ENCODE measurements at regions not wholly inside any gene's neighbourhood (a gene's known extent, or its start where the extent isn't known, plus 50 kb on each side); places are given as distances from the start of the nearest gene placed in this dataset.

- TF ChIP-seq, protein P1, sequence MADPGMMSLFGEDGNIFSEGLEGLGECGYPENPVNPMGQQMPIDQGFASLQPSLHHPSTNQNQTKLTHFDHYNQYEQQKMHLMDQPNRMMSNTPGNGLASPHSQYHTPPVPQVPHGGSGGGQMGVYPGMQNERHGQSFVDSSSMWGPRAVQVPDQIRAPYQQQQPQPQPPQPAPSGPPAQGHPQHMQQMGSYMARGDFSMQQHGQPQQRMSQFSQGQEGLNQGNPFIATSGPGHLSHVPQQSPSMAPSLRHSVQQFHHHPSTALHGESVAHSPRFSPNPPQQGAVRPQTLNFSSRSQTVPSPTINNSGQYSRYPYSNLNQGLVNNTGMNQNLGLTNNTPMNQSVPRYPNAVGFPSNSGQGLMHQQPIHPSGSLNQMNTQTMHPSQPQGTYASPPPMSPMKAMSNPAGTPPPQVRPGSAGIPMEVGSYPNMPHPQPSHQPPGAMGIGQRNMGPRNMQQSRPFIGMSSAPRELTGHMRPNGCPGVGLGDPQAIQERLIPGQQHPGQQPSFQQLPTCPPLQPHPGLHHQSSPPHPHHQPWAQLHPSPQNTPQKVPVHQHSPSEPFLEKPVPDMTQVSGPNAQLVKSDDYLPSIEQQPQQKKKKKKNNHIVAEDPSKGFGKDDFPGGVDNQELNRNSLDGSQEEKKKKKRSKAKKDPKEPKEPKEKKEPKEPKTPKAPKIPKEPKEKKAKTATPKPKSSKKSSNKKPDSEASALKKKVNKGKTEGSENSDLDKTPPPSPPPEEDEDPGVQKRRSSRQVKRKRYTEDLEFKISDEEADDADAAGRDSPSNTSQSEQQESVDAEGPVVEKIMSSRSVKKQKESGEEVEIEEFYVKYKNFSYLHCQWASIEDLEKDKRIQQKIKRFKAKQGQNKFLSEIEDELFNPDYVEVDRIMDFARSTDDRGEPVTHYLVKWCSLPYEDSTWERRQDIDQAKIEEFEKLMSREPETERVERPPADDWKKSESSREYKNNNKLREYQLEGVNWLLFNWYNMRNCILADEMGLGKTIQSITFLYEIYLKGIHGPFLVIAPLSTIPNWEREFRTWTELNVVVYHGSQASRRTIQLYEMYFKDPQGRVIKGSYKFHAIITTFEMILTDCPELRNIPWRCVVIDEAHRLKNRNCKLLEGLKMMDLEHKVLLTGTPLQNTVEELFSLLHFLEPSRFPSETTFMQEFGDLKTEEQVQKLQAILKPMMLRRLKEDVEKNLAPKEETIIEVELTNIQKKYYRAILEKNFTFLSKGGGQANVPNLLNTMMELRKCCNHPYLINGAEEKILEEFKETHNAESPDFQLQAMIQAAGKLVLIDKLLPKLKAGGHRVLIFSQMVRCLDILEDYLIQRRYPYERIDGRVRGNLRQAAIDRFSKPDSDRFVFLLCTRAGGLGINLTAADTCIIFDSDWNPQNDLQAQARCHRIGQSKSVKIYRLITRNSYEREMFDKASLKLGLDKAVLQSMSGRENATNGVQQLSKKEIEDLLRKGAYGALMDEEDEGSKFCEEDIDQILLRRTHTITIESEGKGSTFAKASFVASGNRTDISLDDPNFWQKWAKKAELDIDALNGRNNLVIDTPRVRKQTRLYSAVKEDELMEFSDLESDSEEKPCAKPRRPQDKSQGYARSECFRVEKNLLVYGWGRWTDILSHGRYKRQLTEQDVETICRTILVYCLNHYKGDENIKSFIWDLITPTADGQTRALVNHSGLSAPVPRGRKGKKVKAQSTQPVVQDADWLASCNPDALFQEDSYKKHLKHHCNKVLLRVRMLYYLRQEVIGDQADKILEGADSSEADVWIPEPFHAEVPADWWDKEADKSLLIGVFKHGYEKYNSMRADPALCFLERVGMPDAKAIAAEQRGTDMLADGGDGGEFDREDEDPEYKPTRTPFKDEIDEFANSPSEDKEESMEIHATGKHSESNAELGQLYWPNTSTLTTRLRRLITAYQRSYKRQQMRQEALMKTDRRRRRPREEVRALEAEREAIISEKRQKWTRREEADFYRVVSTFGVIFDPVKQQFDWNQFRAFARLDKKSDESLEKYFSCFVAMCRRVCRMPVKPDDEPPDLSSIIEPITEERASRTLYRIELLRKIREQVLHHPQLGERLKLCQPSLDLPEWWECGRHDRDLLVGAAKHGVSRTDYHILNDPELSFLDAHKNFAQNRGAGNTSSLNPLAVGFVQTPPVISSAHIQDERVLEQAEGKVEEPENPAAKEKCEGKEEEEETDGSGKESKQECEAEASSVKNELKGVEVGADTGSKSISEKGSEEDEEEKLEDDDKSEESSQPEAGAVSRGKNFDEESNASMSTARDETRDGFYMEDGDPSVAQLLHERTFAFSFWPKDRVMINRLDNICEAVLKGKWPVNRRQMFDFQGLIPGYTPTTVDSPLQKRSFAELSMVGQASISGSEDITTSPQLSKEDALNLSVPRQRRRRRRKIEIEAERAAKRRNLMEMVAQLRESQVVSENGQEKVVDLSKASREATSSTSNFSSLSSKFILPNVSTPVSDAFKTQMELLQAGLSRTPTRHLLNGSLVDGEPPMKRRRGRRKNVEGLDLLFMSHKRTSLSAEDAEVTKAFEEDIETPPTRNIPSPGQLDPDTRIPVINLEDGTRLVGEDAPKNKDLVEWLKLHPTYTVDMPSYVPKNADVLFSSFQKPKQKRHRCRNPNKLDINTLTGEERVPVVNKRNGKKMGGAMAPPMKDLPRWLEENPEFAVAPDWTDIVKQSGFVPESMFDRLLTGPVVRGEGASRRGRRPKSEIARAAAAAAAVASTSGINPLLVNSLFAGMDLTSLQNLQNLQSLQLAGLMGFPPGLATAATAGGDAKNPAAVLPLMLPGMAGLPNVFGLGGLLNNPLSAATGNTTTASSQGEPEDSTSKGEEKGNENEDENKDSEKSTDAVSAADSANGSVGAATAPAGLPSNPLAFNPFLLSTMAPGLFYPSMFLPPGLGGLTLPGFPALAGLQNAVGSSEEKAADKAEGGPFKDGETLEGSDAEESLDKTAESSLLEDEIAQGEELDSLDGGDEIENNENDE (IDR thresholded peaks at IDR 0.05; ENCODE audit: low read depth, low read length): no peak
- no peak for TF ChIP-seq ZNF347 (CRISPR knock-in tag; IDR thresholded peaks at IDR 0.05; ENCODE audit: low read depth)
- no peak for TF ChIP-seq L3MBTL2 (IDR thresholded peaks at IDR 0.05)
- no peak for TF ChIP-seq NFYB (IDR thresholded peaks at IDR 0.05; ENCODE audit: extremely low read depth, insufficient read length)
- TF ChIP-seq ZNF644 (tag; IDR thresholded peaks at IDR 0.05; ENCODE audit: low read depth): no peak
These were observed 105.7 kb upstream of the MCTP2 start (continued) for GRCh38 chr15:94125698-94126097.

Data from K562 (cell line).